GM18511 (cell line): ENCODE measurements at regions not wholly inside any gene's neighbourhood (a gene's known extent, or its start where the extent isn't known, plus 50 kb on each side); places are given as distances from the start of the nearest gene placed in this dataset.
A peak's percentile ranks its signal among the peaks of the same experiment; 100 is the strongest.

Source experiments
- ATAC-seq: cut with Tn5 transposase; IDR thresholded peaks from one replicate; pipeline ENCODE4 v1.9.1; 2021; ENCODE audit warnings: mild to moderate bottlenecking, moderate library complexity; ENCODE audit not compliant: unreplicated experiment

- no peak for ATAC-seq
These were observed 149.9 kb downstream of the SHQ1 start for GRCh38 chr3:72698154-72698917.

- no peak for ATAC-seq
These were observed 150.5 kb downstream of the SHQ1 start for GRCh38 chr3:72697717-72698116.

GRCh38 chr3:72696815-72697214, 151.4 kb downstream of the SHQ1 start:
- no peak for ATAC-seq

- ATAC-seq: no peak
These were observed 153.8 kb downstream of the SHQ1 start for GRCh38 chr3:72694398-72694797.

GRCh38 chr3:72692990-72693389, 155.3 kb downstream of the SHQ1 start:
- ATAC-seq: no peak

- no peak for ATAC-seq
These were observed 157.6 kb downstream of the SHQ1 start for GRCh38 chr3:72690629-72691028.

GRCh38 chr3:72682936-72683452, 165.3 kb downstream of the SHQ1 start:
- ATAC-seq: peak; percentile 54

- ATAC-seq: no peak
These were observed 166.6 kb downstream of the SHQ1 start for GRCh38 chr3:72681598-72681997.

GRCh38 chr3:72680766-72681165, 167.5 kb downstream of the SHQ1 start:
- ATAC-seq: no peak

- no peak for ATAC-seq
These were observed 168.6 kb downstream of the SHQ1 start for GRCh38 chr3:72679540-72680198.

- no peak for ATAC-seq
These were observed 169.4 kb downstream of the SHQ1 start for GRCh38 chr3:72678867-72679266.

GRCh38 chr3:72678380-72678779, 169.9 kb downstream of the SHQ1 start:
- no peak for ATAC-seq

GRCh38 chr3:72675243-72675642, 173.0 kb downstream of the SHQ1 start:
- ATAC-seq: no peak

- no peak for ATAC-seq
These were observed 175.1 kb downstream of the SHQ1 start for GRCh38 chr3:72673011-72673771.

- no peak for ATAC-seq
These were observed 179.0 kb downstream of the SHQ1 start for GRCh38 chr3:72669224-72669623.

- ATAC-seq: no peak
These were observed 181.8 kb downstream of the SHQ1 start for GRCh38 chr3:72666447-72666755.

- peak; percentile 70 for ATAC-seq
These were observed 182.4 kb downstream of the SHQ1 start for GRCh38 chr3:72665701-72666446.

GRCh38 chr3:72665103-72665502, 183.1 kb downstream of the SHQ1 start:
- ATAC-seq: no peak

- no peak for ATAC-seq
These were observed 183.9 kb downstream of the SHQ1 start for GRCh38 chr3:72664184-72664975.

- no peak for ATAC-seq
These were observed 184.8 kb downstream of the SHQ1 start for GRCh38 chr3:72663429-72663828.
